ENCODE measurements at regions not wholly inside any gene's neighbourhood (a gene's known extent, or its start where the extent isn't known, plus 50 kb on each side); places are given as distances from the start of the nearest gene placed in this dataset.

GRCh38 chr13:59038824-59039223 is 1124.9 kb downstream of the DIAPH3 start:
- no peak for TF ChIP-seq CTCF (IDR thresholded peaks at IDR 0.05)
- no peak for TF ChIP-seq POLR2A (IDR thresholded peaks at IDR 0.05; ENCODE audit: low read depth)
- TF ChIP-seq POLR2AphosphoS5 (IDR thresholded peaks at IDR 0.05): no peak
